ENCODE measurements at regions not wholly inside any gene's neighbourhood (a gene's known extent, or its start where the extent isn't known, plus 50 kb on each side); places are given as distances from the start of the nearest gene placed in this dataset.

DNA sequence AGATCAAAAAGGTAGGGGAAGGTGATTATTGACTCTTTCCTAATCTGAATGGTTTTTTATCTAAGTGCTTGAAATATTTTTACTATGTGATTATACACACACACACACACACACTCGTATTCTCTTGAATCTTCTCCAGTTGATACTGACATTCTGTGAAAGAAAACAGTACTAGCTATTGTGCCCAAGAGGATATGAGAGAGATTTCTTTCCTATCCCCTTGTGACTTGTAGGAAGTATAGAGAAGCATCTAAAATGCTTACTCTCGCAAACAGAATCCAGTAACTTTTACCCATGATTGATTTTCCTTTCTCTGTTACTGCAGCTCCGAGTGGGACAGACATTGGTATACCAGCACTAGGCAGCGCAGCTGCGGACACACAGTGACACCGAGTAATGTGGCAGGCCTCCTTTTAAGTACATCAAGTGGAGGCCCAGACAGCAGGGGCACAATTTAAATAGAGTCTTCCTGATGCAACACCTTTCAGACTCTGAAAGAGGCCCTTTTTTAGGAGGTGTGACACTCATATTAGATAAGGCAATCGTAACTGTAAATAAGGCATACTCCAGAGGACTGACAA, 421.0 kb upstream of the CNTN4 start:
- H4K20me1 ChIP-seq (ENCODE audit: control insufficient read depth, insufficient read depth, low read depth, low read length): no peaks in the 10 kb centered on the region
- no peak overlapping the region for H3K27ac ChIP-seq (ENCODE audit: low read depth, low read length)
- H3K27me3 ChIP-seq (ENCODE audit: control insufficient read depth, low read length): no peaks in the 10 kb centered on the region
- H3F3A ChIP-seq (ENCODE audit: control insufficient read depth, insufficient read depth): no peaks in the 10 kb centered on the region
- no peaks in the 10 kb centered on the region for H3K79me2 ChIP-seq (ENCODE audit: control insufficient read depth, low read length)
- H3K4me1 ChIP-seq (ENCODE audit: control insufficient read depth, low read length): no peaks in the 10 kb centered on the region
- H3K9me2 ChIP-seq (replicated peaks; ENCODE audit: control insufficient read depth, low read length): no peaks in the 10 kb centered on the region
- no peak for TF ChIP-seq EZH2phosphoT487 (IDR thresholded peaks at IDR 0.05; ENCODE audit: borderline replicate concordance, low read length)
- TF ChIP-seq, protein P1, sequence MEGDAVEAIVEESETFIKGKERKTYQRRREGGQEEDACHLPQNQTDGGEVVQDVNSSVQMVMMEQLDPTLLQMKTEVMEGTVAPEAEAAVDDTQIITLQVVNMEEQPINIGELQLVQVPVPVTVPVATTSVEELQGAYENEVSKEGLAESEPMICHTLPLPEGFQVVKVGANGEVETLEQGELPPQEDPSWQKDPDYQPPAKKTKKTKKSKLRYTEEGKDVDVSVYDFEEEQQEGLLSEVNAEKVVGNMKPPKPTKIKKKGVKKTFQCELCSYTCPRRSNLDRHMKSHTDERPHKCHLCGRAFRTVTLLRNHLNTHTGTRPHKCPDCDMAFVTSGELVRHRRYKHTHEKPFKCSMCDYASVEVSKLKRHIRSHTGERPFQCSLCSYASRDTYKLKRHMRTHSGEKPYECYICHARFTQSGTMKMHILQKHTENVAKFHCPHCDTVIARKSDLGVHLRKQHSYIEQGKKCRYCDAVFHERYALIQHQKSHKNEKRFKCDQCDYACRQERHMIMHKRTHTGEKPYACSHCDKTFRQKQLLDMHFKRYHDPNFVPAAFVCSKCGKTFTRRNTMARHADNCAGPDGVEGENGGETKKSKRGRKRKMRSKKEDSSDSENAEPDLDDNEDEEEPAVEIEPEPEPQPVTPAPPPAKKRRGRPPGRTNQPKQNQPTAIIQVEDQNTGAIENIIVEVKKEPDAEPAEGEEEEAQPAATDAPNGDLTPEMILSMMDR (IDR thresholded peaks at IDR 0.05; ENCODE audit: low read depth, low read length, poor library complexity, severe bottlenecking): no peak
- H3K4me3 ChIP-seq (ENCODE audit: low read length): no peak overlapping the region
- H3K9me3 ChIP-seq (ENCODE audit: control insufficient read depth, insufficient read depth, low read length): no peaks in the 10 kb centered on the region
- H3K36me3 ChIP-seq (ENCODE audit: control insufficient read depth, low read length): no peaks in the 10 kb centered on the region
- no peak overlapping the region for H3K4me2 ChIP-seq (ENCODE audit: low read length)

DNA sequence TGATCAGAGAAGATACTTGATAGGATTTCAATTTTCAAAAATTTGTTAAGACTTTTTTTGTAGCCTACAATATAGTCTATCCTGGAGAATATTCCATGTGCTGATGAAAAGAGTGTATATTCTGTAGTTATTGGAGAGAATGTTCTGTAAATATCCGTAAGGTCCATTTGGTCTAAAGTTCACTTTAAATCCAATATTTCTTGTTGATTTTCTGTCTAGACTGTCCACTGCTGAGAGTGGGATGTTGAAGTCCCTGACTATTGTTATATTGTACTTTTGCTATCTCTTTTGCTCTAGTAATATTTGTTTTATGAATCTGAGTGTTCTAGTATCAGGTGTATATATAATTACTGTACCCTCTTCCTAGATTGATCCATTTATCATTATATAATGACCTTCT, 406.2 kb upstream of the CNTN4 start:
- Histone ChIP-seq H3K79me2 (ENCODE audit: control insufficient read depth, low read length) (no peaks in the 10 kb centered on the region), H3K4me3 (ENCODE audit: low read length) (no peak overlapping the region), H3K9me2 (replicated peaks; ENCODE audit: control insufficient read depth, low read length) (no peaks in the 10 kb centered on the region), H3K27me3 (ENCODE audit: control insufficient read depth, low read length) (no peaks in the 10 kb centered on the region), H3F3A (ENCODE audit: control insufficient read depth, insufficient read depth) (no peaks in the 10 kb centered on the region), H3K36me3 (ENCODE audit: control insufficient read depth, low read length) (no peaks in the 10 kb centered on the region), H3K4me1 (ENCODE audit: control insufficient read depth, low read length) (no peaks in the 10 kb centered on the region), H3K27ac (ENCODE audit: low read depth, low read length) (no peak overlapping the region), H3K9me3 (ENCODE audit: control insufficient read depth, insufficient read depth, low read length) (no peaks in the 10 kb centered on the region), H3K4me2 (ENCODE audit: low read length) (no peak overlapping the region), H4K20me1 (ENCODE audit: control insufficient read depth, insufficient read depth, low read depth, low read length) (no peaks in the 10 kb centered on the region)
- TF ChIP-seq, protein P1 (IDR thresholded peaks at IDR 0.05; ENCODE audit: low read depth, low read length, poor library complexity, severe bottlenecking): no peak
- TF ChIP-seq EZH2phosphoT487 (IDR thresholded peaks at IDR 0.05; ENCODE audit: borderline replicate concordance, low read length): no peak

DNA sequence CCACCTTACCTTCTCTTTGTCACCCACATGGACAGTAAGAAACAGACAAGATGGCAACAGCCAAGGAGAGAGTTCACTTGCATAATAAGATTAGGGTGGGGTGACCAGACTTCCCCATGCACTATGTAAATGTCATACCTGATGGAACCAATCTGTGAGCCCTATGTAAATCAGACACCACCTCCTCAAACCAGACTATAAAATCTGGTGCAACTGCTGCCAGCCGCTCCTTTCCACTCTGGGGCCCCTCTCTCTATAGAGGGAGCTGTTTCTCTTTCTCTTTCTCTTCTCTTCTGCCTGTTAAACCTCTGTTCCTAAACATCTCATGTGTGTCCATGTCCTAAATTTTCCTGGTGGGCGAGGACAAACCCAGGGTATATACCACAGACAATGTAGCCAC, 405.5 kb upstream of the CNTN4 start:
- H3K36me3 ChIP-seq (ENCODE audit: control insufficient read depth, low read length): no peaks in the 10 kb centered on the region
- no peak overlapping the region for H3K27ac ChIP-seq (ENCODE audit: low read depth, low read length)
- H4K20me1 ChIP-seq (ENCODE audit: control insufficient read depth, insufficient read depth, low read depth, low read length): no peaks in the 10 kb centered on the region
- no peak overlapping the region for H3K4me2 ChIP-seq (ENCODE audit: low read length)
- H3K27me3 ChIP-seq (ENCODE audit: control insufficient read depth, low read length): no peaks in the 10 kb centered on the region
- H3K9me3 ChIP-seq (ENCODE audit: control insufficient read depth, insufficient read depth, low read length): no peaks in the 10 kb centered on the region
- no peaks in the 10 kb centered on the region for H3F3A ChIP-seq (ENCODE audit: control insufficient read depth, insufficient read depth)
- H3K79me2 ChIP-seq (ENCODE audit: control insufficient read depth, low read length): no peaks in the 10 kb centered on the region
- no peaks in the 10 kb centered on the region for H3K4me1 ChIP-seq (ENCODE audit: control insufficient read depth, low read length)
- no peak for TF ChIP-seq EZH2phosphoT487 (IDR thresholded peaks at IDR 0.05; ENCODE audit: borderline replicate concordance, low read length)
- TF ChIP-seq, protein P1 (IDR thresholded peaks at IDR 0.05; ENCODE audit: low read depth, low read length, poor library complexity, severe bottlenecking): no peak
- H3K9me2 ChIP-seq (replicated peaks; ENCODE audit: control insufficient read depth, low read length): no peaks in the 10 kb centered on the region
- H3K4me3 ChIP-seq (ENCODE audit: low read length): no peak overlapping the region
